ENCODE measurements at regions not wholly inside any gene's neighbourhood (a gene's known extent, or its start where the extent isn't known, plus 50 kb on each side); places are given as distances from the start of the nearest gene placed in this dataset.
A peak's percentile ranks its signal among the peaks of the same experiment; 100 is the strongest.

GRCh38 chr6:14665827-14666724 is 548.5 kb downstream of the CD83 start (continued):
- 0 out of 3 replicates have a peak, but pooled peaks have one; percentile 29 for TF ChIP-seq POU2F2 (IDR thresholded peaks at IDR 0.05; ENCODE audit: borderline replicate concordance, low read depth, low read length)
- peak in 1 of 2 experiments; percentile 67; a peak in 2 of 4 replicates for TF ChIP-seq ETV6 (conservative IDR thresholded peaks at IDR 0.05 in 1 of 2, IDR thresholded peaks at IDR 0.05 in 1 of 2; ENCODE audit: borderline replicate concordance in 1 of 2, low read depth in 1 of 2)
- TF ChIP-seq MAX (IDR thresholded peaks at IDR 0.05; ENCODE audit: low read depth, low read length): no peak
- TF ChIP-seq RUNX3 (IDR thresholded peaks at IDR 0.05; ENCODE audit: low read length): peak; percentile 93
- 0 out of 2 replicates have a peak, but pooled peaks have one; percentile 48 for TF ChIP-seq MEF2A (IDR thresholded peaks at IDR 0.05; ENCODE audit: insufficient read depth, low read depth, low read length)
- TF ChIP-seq NR2F1 (conservative IDR thresholded peaks at IDR 0.05): peak; percentile 73
- TF ChIP-seq GATAD2B (conservative IDR thresholded peaks at IDR 0.05; ENCODE audit: low read depth): 0 out of 2 replicates have a peak, but pooled peaks have one; percentile 33
- peak; percentile 78; the same call in 1 of the 2 replicates for TF ChIP-seq ATF2 (IDR thresholded peaks at IDR 0.05; ENCODE audit: low read length)
- TF ChIP-seq CREM (IDR thresholded peaks at IDR 0.05; ENCODE audit: low read depth): peak; percentile 70
- TF ChIP-seq IKZF2 (IDR thresholded peaks at IDR 0.05): peak; percentile 89 to 93
- no peak for TF ChIP-seq SUPT20H (IDR thresholded peaks at IDR 0.05; ENCODE audit: borderline replicate concordance, control insufficient read depth, low read depth, low read length)
- TF ChIP-seq TCF12 (IDR thresholded peaks at IDR 0.05; ENCODE audit: low read depth, low read length): peak; percentile 62
- TF ChIP-seq IKZF1 (conservative IDR thresholded peaks at IDR 0.05): peak; percentile 75
- TF ChIP-seq CBX5 (IDR thresholded peaks at IDR 0.05; ENCODE audit: low read depth): no peak
- TF ChIP-seq PAX5 (IDR thresholded peaks at IDR 0.05; ENCODE audit: borderline replicate concordance, low read depth, low read length): peak; percentile 76; the same call in 1 of the 2 replicates
- TF ChIP-seq ASH2L (IDR thresholded peaks at IDR 0.05; ENCODE audit: borderline replicate concordance, low read depth): no peak
- peak; percentile 20 for TF ChIP-seq SP1 (IDR thresholded peaks at IDR 0.05; ENCODE audit: low read depth, low read length)
- TF ChIP-seq CBFB (IDR thresholded peaks at IDR 0.05; ENCODE audit: low read depth): 0 out of 2 replicates have a peak, but pooled peaks have one; percentile 58
- 0 out of 2 replicates have a peak, but pooled peaks have one; percentile 10 for TF ChIP-seq JUND (IDR thresholded peaks at IDR 0.05; ENCODE audit: low read depth, low read length)
- peak; percentile 22 for TF ChIP-seq SKIL (IDR thresholded peaks at IDR 0.05; ENCODE audit: low read depth, poor library complexity, severe bottlenecking)
- TF ChIP-seq TCF3 (IDR thresholded peaks at IDR 0.05; ENCODE audit: borderline replicate concordance, insufficient read depth, low read depth, low read length): 0 out of 2 replicates have a peak, but pooled peaks have one; percentile 13
- TF ChIP-seq MEF2B (IDR thresholded peaks at IDR 0.05; ENCODE audit: partially characterized antibody, poor library complexity, severe bottlenecking): peak; percentile 24
- TF ChIP-seq SRF (IDR thresholded peaks at IDR 0.05; ENCODE audit: low read depth in 2 of 2, low read length in 2 of 2): peak in 1 of 2 experiments; percentile 74; a peak in 2 of 4 replicates

Data from GM12878 (cell line).